MM.1S (cell line): ENCODE measurements at regions not wholly inside any gene's neighbourhood (a gene's known extent, or its start where the extent isn't known, plus 50 kb on each side); places are given as distances from the start of the nearest gene placed in this dataset.

Experiments
- DNase-seq: peaks from one replicate; pipeline ENCODE4 v3.0.0-alpha.2; 2015
- H2AFZ ChIP-seq: fragments of 300-600 bp; sonication (generic); 2 replicates; pipeline ENCODE4 v1.6.0; 2016; ENCODE audit warnings: antibody characterized with exemption, low read length
- H3F3A ChIP-seq: fragments of 300-600 bp; sonication (generic); 2 replicates; pipeline ENCODE4 v1.6.1; 2016; ENCODE audit warnings: mild to moderate bottlenecking, antibody characterized with exemption, low read length, moderate library complexity, mixed read lengths; ENCODE audit not compliant: insufficient read depth
- H3K27ac ChIP-seq: fragments of 300-600 bp; sonication (generic); 2 replicates; pipeline ENCODE4 v1.5.1; 2016; ENCODE audit warnings: mild to moderate bottlenecking, low read length
- H3K27me3 ChIP-seq: fragments of 300-600 bp; sonication (generic); replicated peaks from 2 replicates; pipeline ENCODE4 v1.6.0; 2016; ENCODE audit warnings: low read length; ENCODE audit not compliant: insufficient read depth
- H3K36me3 ChIP-seq: fragments of 300-600 bp; sonication (generic); replicated peaks from 2 replicates; pipeline ENCODE4 v1.6.1; 2016; ENCODE audit warnings: mild to moderate bottlenecking, low read length, mixed read lengths; ENCODE audit not compliant: insufficient read depth
- H3K4me1 ChIP-seq: fragments of 300-600 bp; sonication (generic); 2 replicates; pipeline ENCODE4 v1.6.1; 2016; ENCODE audit warnings: low read length, mixed read lengths
- H3K4me2 ChIP-seq: fragments of 300-600 bp; sonication (generic); 2 replicates; pipeline ENCODE4 v1.6.0; 2016; ENCODE audit warnings: low read depth, low read length
- H3K4me3 ChIP-seq: fragments of 300-600 bp; sonication (generic); 2 replicates; pipeline ENCODE4 v1.5.1; 2016; ENCODE audit warnings: low read length, mixed read lengths
- H3K79me2 ChIP-seq: fragments of 300-600 bp; sonication (generic); 2 replicates; pipeline ENCODE4 v1.6.1; 2016; ENCODE audit warnings: mixed run types, low read length, mixed read lengths
- H3K9ac ChIP-seq: fragments of 300-600 bp; sonication (generic); 2 replicates; pipeline ENCODE4 v1.6.1; 2016; ENCODE audit warnings: low read length, mixed read lengths
- H3K9me2 ChIP-seq: fragments of 300-600 bp; sonication (generic); replicated peaks from 2 replicates; pipeline ENCODE4 v1.6.1; 2016; ENCODE audit warnings: mild to moderate bottlenecking, low read length, mixed read lengths; ENCODE audit not compliant: insufficient read depth
- H3K9me3 ChIP-seq: fragments of 300-600 bp; sonication (generic); replicated peaks from 2 replicates; pipeline ENCODE4 v1.6.1; 2016; ENCODE audit warnings: mild to moderate bottlenecking, low read length, mixed read lengths; ENCODE audit not compliant: insufficient read depth
- H4K20me1 ChIP-seq: fragments of 300-600 bp; sonication (generic); 2 replicates; pipeline ENCODE4 v1.6.1; 2016; ENCODE audit warnings: mild to moderate bottlenecking, low read length, moderate library complexity, mixed read lengths; ENCODE audit not compliant: insufficient read depth
- EZH2 ChIP-seq: fragments of 300-600 bp; sonication (generic); optimal IDR thresholded peaks from 2 replicates; pipeline ENCODE3; 2017; ENCODE audit warnings: low read depth, mild to moderate bottlenecking, antibody characterized with exemption, low read length, mixed read lengths
- EZH2phosphoT487 ChIP-seq: fragments of 300-600 bp; sonication (generic); IDR thresholded peaks from 2 replicates; pipeline ENCODE4 v1.6.1; 2018; ENCODE audit warnings: antibody characterized with exemption, low read length
- TF ChIP-seq, protein P1 (sequence below): fragments of 300-600 bp; sonication (generic); IDR thresholded peaks from 2 replicates; pipeline ENCODE4 v1.5.1; 2016; ENCODE audit warnings: antibody characterized with exemption, low read length, mixed read lengths

- Histone ChIP-seq H3K27me3 (no peaks in the 10 kb centered on the region), H3K4me1 (no peaks in the 10 kb centered on the region), H3K9me3 (no peaks in the 10 kb centered on the region), H3K9ac (no peak overlapping the region), H3K79me2 (no peaks in the 10 kb centered on the region), H3K9me2 (no peaks in the 10 kb centered on the region), H3K36me3 (no peaks in the 10 kb centered on the region), H3K4me3 (no peak overlapping the region), H3K4me2 (no peak overlapping the region), H2AFZ (no peak overlapping the region), H4K20me1 (no peaks in the 10 kb centered on the region), H3F3A (no peaks in the 10 kb centered on the region), H3K27ac (no peak overlapping the region)
- DNase-seq: peak; percentile 4
- TF ChIP-seq, protein P1, sequence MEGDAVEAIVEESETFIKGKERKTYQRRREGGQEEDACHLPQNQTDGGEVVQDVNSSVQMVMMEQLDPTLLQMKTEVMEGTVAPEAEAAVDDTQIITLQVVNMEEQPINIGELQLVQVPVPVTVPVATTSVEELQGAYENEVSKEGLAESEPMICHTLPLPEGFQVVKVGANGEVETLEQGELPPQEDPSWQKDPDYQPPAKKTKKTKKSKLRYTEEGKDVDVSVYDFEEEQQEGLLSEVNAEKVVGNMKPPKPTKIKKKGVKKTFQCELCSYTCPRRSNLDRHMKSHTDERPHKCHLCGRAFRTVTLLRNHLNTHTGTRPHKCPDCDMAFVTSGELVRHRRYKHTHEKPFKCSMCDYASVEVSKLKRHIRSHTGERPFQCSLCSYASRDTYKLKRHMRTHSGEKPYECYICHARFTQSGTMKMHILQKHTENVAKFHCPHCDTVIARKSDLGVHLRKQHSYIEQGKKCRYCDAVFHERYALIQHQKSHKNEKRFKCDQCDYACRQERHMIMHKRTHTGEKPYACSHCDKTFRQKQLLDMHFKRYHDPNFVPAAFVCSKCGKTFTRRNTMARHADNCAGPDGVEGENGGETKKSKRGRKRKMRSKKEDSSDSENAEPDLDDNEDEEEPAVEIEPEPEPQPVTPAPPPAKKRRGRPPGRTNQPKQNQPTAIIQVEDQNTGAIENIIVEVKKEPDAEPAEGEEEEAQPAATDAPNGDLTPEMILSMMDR: no peak
- no peak for TF ChIP-seq EZH2phosphoT487
Measured at GRCh38 chr1:203401199-203401877, 50.4 kb upstream of the FMOD start.

DNA sequence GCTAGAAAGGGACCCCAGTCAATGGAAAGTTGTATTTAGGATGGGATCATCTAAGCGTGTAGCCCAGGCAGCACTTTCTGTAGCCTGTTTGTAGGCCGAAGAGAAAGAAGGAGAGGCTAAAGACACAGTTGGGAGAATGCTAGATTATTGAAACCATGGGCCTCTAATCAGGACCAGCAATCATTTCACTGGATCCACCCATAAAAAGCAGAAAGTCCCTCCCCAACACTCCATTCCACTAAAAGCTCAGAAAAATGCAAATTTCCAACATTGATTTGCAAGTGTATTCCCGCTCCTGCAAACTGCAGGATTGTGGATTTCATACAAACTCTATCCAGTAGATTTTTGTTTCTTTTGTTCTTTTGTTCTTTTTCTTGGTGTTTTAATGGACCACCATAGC is 51.2 kb upstream of the FMOD start:
- H3K4me1 ChIP-seq: no peaks in the 10 kb centered on the region
- DNase-seq: no peak
- H3K9me2 ChIP-seq: no peaks in the 10 kb centered on the region
- no peak overlapping the region for H3K27ac ChIP-seq
- no peak overlapping the region for H3K9ac ChIP-seq
- H3K36me3 ChIP-seq: no peaks in the 10 kb centered on the region
- no peak overlapping the region for H3K4me2 ChIP-seq
- H2AFZ ChIP-seq: no peak overlapping the region
- TF ChIP-seq, protein P1: no peak
- TF ChIP-seq EZH2phosphoT487 (no peak), EZH2 (no peak)
- no peak overlapping the region for H3K4me3 ChIP-seq
- H3F3A ChIP-seq: no peaks in the 10 kb centered on the region
- H3K27me3 ChIP-seq: no peaks in the 10 kb centered on the region
- no peaks in the 10 kb centered on the region for H3K9me3 ChIP-seq
- no peaks in the 10 kb centered on the region for H4K20me1 ChIP-seq
- H3K79me2 ChIP-seq: no peaks in the 10 kb centered on the region

DNA sequence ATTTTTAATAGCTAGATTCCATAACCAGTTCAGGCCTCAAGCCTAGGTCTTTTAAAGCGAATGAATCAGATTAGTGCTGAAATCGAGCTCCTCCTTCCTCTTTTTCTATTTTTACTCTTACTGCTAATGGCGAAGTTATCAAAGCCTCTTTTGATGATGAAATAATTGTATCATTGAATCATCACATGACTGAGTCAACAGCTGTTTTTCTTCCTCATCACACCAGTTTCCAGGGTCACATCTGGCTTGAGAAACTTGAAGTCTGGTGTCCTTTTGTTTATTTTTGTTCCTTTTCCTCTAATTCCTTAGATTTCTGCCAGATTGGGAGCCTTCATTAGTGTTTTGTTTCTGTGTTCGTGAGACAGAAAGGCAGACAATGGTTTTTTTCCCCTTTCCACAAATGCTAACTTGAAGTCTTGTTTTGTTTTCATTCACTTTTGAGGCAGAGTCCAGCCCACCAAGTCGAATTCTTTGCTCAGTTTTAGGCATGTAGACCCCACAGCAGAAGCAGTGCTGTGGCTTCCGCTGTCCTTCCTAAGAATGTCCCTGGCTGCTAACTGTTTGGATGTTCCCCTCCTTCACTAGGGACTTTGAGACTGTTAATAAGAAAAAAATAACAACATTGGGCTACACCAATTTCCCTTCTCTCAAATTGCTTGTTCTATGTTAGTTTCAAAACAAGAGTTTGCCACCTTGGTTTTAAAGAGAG is 51.9 kb upstream of the FMOD start:
- H3K4me1 ChIP-seq: no peaks in the 10 kb centered on the region
- no peaks in the 10 kb centered on the region for H3K9me3 ChIP-seq
- no peaks in the 10 kb centered on the region for H3F3A ChIP-seq
- no peak overlapping the region for H3K4me3 ChIP-seq
- H4K20me1 ChIP-seq: no peaks in the 10 kb centered on the region
- H3K9me2 ChIP-seq: no peaks in the 10 kb centered on the region
- H3K4me2 ChIP-seq: no peak overlapping the region
- H3K79me2 ChIP-seq: no peaks in the 10 kb centered on the region
- TF ChIP-seq EZH2 (no peak), EZH2phosphoT487 (no peak)
- TF ChIP-seq, protein P1: no peak
- no peak overlapping the region for H3K27ac ChIP-seq
- H3K9ac ChIP-seq: no peak overlapping the region
- H2AFZ ChIP-seq: no peak overlapping the region
- H3K27me3 ChIP-seq: no peaks in the 10 kb centered on the region
- DNase-seq: no peak
- H3K36me3 ChIP-seq: no peaks in the 10 kb centered on the region
